Activated B cell treated with CpG ODN at 0.5 μM for 24 hours (primary cell): ENCODE measurements at regions not wholly inside any gene's neighbourhood (a gene's known extent, or its start where the extent isn't known, plus 50 kb on each side); places are given as distances from the start of the nearest gene placed in this dataset.

Experiments used
- ATAC-seq: fragments of 200-7000 bp; cut with Tn5 transposase; one replicate; pipeline ENCODE4 v1.10.0; 2021; ENCODE audit warnings: low read depth, mild to moderate bottlenecking, moderate library complexity
- CTCF ChIA-PET: fragments of 350-600 bp; sonication (Branson Sonifier 250); formaldehyde crosslinking; loops from one replicate; lab custom pipeline; 2021; ENCODE audit warnings: antibody characterized with exemption; lab: Charles Lee
- POLR2A ChIA-PET: fragments of 350-600 bp; sonication (Branson Sonifier 250); formaldehyde crosslinking; loops from one replicate; lab custom pipeline; 2021; ENCODE audit warnings: antibody characterized with exemption; lab: Charles Lee
- DNase-seq: peaks from one replicate; pipeline ENCODE4 v3.0.0; 2022
- H3K27ac Mint-ChIP-seq: one replicate; pipeline ENCODE4 v1.8.0; 2020; ENCODE audit warnings: mixed read lengths
- H3K27me3 Mint-ChIP-seq: one replicate; pipeline ENCODE4 v1.8.0; 2021; ENCODE audit warnings: mixed read lengths
- H3K36me3 Mint-ChIP-seq: one replicate; pipeline ENCODE4 v1.8.0; 2021; ENCODE audit warnings: low read depth, mixed read lengths
- H3K4me1 Mint-ChIP-seq: one replicate; pipeline ENCODE4 v1.8.0; 2021; ENCODE audit warnings: mixed read lengths
- H3K4me3 Mint-ChIP-seq: one replicate; pipeline ENCODE4 v1.8.0; 2020; ENCODE audit warnings: mild to moderate bottlenecking, mixed read lengths
- H3K9me3 Mint-ChIP-seq: one replicate; pipeline ENCODE4 v1.8.0; 2020; ENCODE audit warnings: mixed read lengths
- intact Hi-C: fragments of 100-400 bp; cut with micrococcal nuclease; formaldehyde crosslinking; loops from one replicate; pipeline ENCODE4 v1.15.1; 2024
- TF ChIP-seq, protein P1 (sequence below): fragments of 200-600 bp; IDR thresholded peaks from one replicate; pipeline ENCODE4 v1.8.0; 2022; ENCODE audit warnings: antibody characterized with exemption, mild to moderate bottlenecking

DNA sequence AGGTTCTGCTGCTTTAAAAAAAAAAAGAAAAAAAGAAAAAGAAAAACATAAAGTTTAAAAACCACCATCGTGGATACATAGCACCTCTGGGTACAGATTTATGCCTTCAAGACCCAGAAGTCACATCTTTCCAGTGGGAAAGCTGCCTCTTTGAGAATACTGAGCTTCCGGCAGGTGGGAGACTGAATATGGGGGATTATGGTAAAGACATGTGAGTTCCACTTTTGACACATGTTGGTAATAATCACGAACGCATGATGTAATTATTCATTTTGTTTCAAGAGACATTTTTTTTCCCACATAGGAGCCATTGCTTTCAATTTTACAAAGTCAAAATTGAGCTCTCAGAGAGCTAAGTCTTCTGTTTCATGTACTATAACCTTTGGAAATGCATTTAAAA lies 229.7 kb upstream of the CDH5 start:
- CTCF ChIA-PET, result no interaction called here
- Mint-ChIP-seq H3K27me3 (peaks cover 4% of the 10 kb centered on the region), H3K4me1 (no peaks in the 10 kb centered on the region), H3K9me3 (no peaks in the 10 kb centered on the region), H3K4me3 (no peak overlapping the region), H3K36me3 (no peaks in the 10 kb centered on the region), H3K27ac (no peak overlapping the region)
- ATAC-seq (no peak), DNase-seq (no peak)
- TF ChIP-seq, protein P1, sequence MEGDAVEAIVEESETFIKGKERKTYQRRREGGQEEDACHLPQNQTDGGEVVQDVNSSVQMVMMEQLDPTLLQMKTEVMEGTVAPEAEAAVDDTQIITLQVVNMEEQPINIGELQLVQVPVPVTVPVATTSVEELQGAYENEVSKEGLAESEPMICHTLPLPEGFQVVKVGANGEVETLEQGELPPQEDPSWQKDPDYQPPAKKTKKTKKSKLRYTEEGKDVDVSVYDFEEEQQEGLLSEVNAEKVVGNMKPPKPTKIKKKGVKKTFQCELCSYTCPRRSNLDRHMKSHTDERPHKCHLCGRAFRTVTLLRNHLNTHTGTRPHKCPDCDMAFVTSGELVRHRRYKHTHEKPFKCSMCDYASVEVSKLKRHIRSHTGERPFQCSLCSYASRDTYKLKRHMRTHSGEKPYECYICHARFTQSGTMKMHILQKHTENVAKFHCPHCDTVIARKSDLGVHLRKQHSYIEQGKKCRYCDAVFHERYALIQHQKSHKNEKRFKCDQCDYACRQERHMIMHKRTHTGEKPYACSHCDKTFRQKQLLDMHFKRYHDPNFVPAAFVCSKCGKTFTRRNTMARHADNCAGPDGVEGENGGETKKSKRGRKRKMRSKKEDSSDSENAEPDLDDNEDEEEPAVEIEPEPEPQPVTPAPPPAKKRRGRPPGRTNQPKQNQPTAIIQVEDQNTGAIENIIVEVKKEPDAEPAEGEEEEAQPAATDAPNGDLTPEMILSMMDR, result no peak
- intact Hi-C loops, result no loop called here
- POLR2A ChIA-PET, result no interaction called here

GRCh38 chr16:66135838-66136237 lies 230.7 kb upstream of the CDH5 start:
- Mint-ChIP-seq H3K27me3 (peaks cover 4% of the 10 kb centered on the region), H3K4me3 (no peak overlapping the region), H3K4me1 (no peaks in the 10 kb centered on the region), H3K27ac (no peak overlapping the region), H3K36me3 (no peaks in the 10 kb centered on the region), H3K9me3 (no peaks in the 10 kb centered on the region)
- intact Hi-C loops, result no loop called here
- ChIA-PET POLR2A (no interaction called here), CTCF (no interaction called here)
- ATAC-seq (no peak), DNase-seq (no peak)
- TF ChIP-seq, protein P1, result no peak

DNA sequence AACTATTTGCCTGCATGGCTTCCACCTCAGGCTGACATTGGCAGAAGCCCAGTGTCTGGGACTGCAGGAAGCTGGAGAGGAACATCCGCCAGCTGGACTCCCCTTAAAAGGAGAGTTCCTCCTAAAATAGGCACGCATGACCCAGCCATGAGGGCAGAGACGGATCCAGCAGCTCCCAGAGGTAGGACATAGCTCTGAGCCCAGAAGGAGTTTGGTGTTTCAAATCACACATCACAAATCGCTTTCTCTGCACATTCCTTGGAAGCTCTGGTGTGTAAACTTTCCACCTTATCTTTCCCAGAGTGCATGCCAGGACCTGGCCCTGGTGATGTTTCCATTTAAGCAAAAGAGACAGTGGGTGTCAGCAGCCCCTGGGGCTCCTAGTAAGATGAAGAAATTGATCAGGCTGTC lies 231.1 kb upstream of the CDH5 start:
- Mint-ChIP-seq H3K4me3 (no peak overlapping the region), H3K36me3 (no peaks in the 10 kb centered on the region), H3K27ac (no peak overlapping the region), H3K4me1 (no peaks in the 10 kb centered on the region), H3K9me3 (no peaks in the 10 kb centered on the region), H3K27me3 (peaks cover 4% of the 10 kb centered on the region)
- intact Hi-C loops, result no loop called here
- ChIA-PET CTCF (no interaction called here), POLR2A (no interaction called here)
- TF ChIP-seq, protein P1, result no peak
- no peak for ATAC-seq
- DNase-seq, result no peak

- H3K27ac Mint-ChIP-seq, result no peak overlapping the region
- intact Hi-C loops, result no loop called here
- H3K27me3 Mint-ChIP-seq, result peaks cover 4% of the 10 kb centered on the region
- TF ChIP-seq, protein P1, result no peak
- ChIA-PET POLR2A (no interaction called here), CTCF (no interaction called here)
- DNase-seq (no peak), ATAC-seq (no peak)
- H3K4me3 Mint-ChIP-seq, result no peak overlapping the region
- H3K4me1 Mint-ChIP-seq, result no peaks in the 10 kb centered on the region
- no peaks in the 10 kb centered on the region for H3K36me3 Mint-ChIP-seq
- no peaks in the 10 kb centered on the region for H3K9me3 Mint-ChIP-seq
Observed at GRCh38 chr16:66134875-66135274, 231.6 kb upstream of the CDH5 start.

GRCh38 chr16:66133643-66134338 lies 232.7 kb upstream of the CDH5 start:
- TF ChIP-seq, protein P1, result no peak
- peaks cover 7% of the 10 kb centered on the region for H3K27me3 Mint-ChIP-seq
- ChIA-PET POLR2A (no interaction called here), CTCF (no interaction called here)
- H3K4me3 Mint-ChIP-seq, result no peak overlapping the region
- no peaks in the 10 kb centered on the region for H3K4me1 Mint-ChIP-seq
- no peaks in the 10 kb centered on the region for H3K9me3 Mint-ChIP-seq
- intact Hi-C loops, result no loop called here
- no peak overlapping the region for H3K27ac Mint-ChIP-seq
- H3K36me3 Mint-ChIP-seq, result no peaks in the 10 kb centered on the region
- ATAC-seq (no peak), DNase-seq (no peak)
